ENCODE measurements at regions not wholly inside any gene's neighbourhood (a gene's known extent, or its start where the extent isn't known, plus 50 kb on each side); places are given as distances from the start of the nearest gene placed in this dataset.
A peak's percentile ranks its signal among the peaks of the same experiment; 100 is the strongest.

- no peak for TF ChIP-seq POLR2A (IDR thresholded peaks at IDR 0.05)
- TF ChIP-seq CTCF (IDR thresholded peaks at IDR 0.05), result no peak
- Histone ChIP-seq H3K27me3 (peaks cover 0 to 6% (median 0%) of the 10 kb centered on the region in 9 donors), H3K27ac (no peak overlapping the region), H3K9me3 (peaks cover 0 to 9% (median 2%) of the 10 kb centered on the region in 12 donors), H3K4me3 (no peak overlapping the region), H3K4me1 (peaks cover 0 to 3% (median 0%) of the 10 kb centered on the region in 12 donors), H3K36me3 (no peaks in the 10 kb centered on the region)
- WGBS, 4 donors, result 58 to 67% (median 63%) methylated on average over 2 of the region's 2 CpGs
- intact Hi-C loops (cut with DNase I), result no loop called here
- no peak for DNase-seq
- ATAC-seq, result no peak
Measured at GRCh38 chr15:91679447-91679846, 174.1 kb upstream of the SLCO3A1 start.

GRCh38 chr15:91685436-91685835, 168.1 kb upstream of the SLCO3A1 start:
- intact Hi-C loops (cut with DNase I), result loop anchor here in 1 of 10 donors (5.0 kb wide), 1 partner anchor 383 kb away; no protein-coding TSS in a partner anchor
- peaks cover 0 to 6% (median 0%) of the 10 kb centered on the region in 9 donors for H3K27me3 ChIP-seq
- H3K4me1 ChIP-seq, result peaks cover 0 to 4% (median 0%) of the 10 kb centered on the region in 12 donors
- ATAC-seq, result peak in 1 of 4 donors; percentile 51
- no peak for TF ChIP-seq POLR2A (IDR thresholded peaks at IDR 0.05)
- TF ChIP-seq CTCF (IDR thresholded peaks at IDR 0.05), result no peak
- H3K9me3 ChIP-seq, result peaks cover 0 to 2% (median 0%) of the 10 kb centered on the region in 12 donors
- 44 to 60% (median 57%) methylated on average over 1 of the region's 1 CpG for WGBS, 4 donors
- H3K27ac ChIP-seq, result no peak overlapping the region
- no peaks in the 10 kb centered on the region for H3K36me3 ChIP-seq
- DNase-seq, result no peak
- no peak overlapping the region for H3K4me3 ChIP-seq

GRCh38 chr15:91688811-91689210, 164.7 kb upstream of the SLCO3A1 start:
- Histone ChIP-seq H3K9me3 (peaks cover 0 to 2% (median 0%) of the 10 kb centered on the region in 12 donors), H3K36me3 (no peaks in the 10 kb centered on the region), H3K27ac (no peak overlapping the region), H3K27me3 (peaks cover 0 to 4% (median 0%) of the 10 kb centered on the region in 9 donors), H3K4me3 (no peak overlapping the region), H3K4me1 (peaks cover 0 to 4% (median 0%) of the 10 kb centered on the region in 12 donors)
- ATAC-seq, result no peak
- TF ChIP-seq POLR2A (IDR thresholded peaks at IDR 0.05) (no peak), CTCF (IDR thresholded peaks at IDR 0.05) (no peak)
- intact Hi-C loops (cut with DNase I), result loop anchor here in 1 of 10 donors (5.0 kb wide), 1 partner anchor 387 kb away; no protein-coding TSS in a partner anchor
- 87 to 93% (median 91%) methylated on average over 3 of the region's 3 CpGs for WGBS, 4 donors
- DNase-seq, result no peak

GRCh38 chr15:91689377-91689776, 164.1 kb upstream of the SLCO3A1 start:
- no peaks in the 10 kb centered on the region for H3K36me3 ChIP-seq
- TF ChIP-seq POLR2A (IDR thresholded peaks at IDR 0.05), result no peak
- no peak for TF ChIP-seq CTCF (IDR thresholded peaks at IDR 0.05)
- H3K9me3 ChIP-seq, result peaks cover 0 to 2% (median 0%) of the 10 kb centered on the region in 12 donors
- H3K27me3 ChIP-seq, result peaks cover 0 to 3% (median 0%) of the 10 kb centered on the region in 9 donors
- no peak overlapping the region for H3K27ac ChIP-seq
- intact Hi-C loops (cut with DNase I), result loop anchor here in 1 of 10 donors (5.0 kb wide), 1 partner anchor 387 kb away; no protein-coding TSS in a partner anchor
- ATAC-seq (peak in 2 of 4 donors; percentile 42 to 59), DNase-seq (no peak)
- peaks cover 0 to 10% (median 0%) of the 10 kb centered on the region in 12 donors for H3K4me1 ChIP-seq
- no peak overlapping the region for H3K4me3 ChIP-seq
- WGBS, 4 donors, result 55 to 74% (median 71%) methylated on average over 6 of the region's 6 CpGs

Data from heart left ventricle (tissue), 16 donors.